SH-SY5Y (cell line): ENCODE measurements at regions not wholly inside any gene's neighbourhood (a gene's known extent, or its start where the extent isn't known, plus 50 kb on each side); places are given as distances from the start of the nearest gene placed in this dataset.

ENCODE experiments used
- GATA2 ChIP-seq: IDR thresholded peaks from 2 replicates; pipeline ENCODE4 v1.6.1; 2011; ENCODE audit warnings: mild to moderate bottlenecking, low read depth, low read length
- GATA3 ChIP-seq: IDR thresholded peaks from 2 replicates; pipeline ENCODE4 v1.6.1; 2011; ENCODE audit warnings: low read depth, mild to moderate bottlenecking, low read length, moderate library complexity

DNA sequence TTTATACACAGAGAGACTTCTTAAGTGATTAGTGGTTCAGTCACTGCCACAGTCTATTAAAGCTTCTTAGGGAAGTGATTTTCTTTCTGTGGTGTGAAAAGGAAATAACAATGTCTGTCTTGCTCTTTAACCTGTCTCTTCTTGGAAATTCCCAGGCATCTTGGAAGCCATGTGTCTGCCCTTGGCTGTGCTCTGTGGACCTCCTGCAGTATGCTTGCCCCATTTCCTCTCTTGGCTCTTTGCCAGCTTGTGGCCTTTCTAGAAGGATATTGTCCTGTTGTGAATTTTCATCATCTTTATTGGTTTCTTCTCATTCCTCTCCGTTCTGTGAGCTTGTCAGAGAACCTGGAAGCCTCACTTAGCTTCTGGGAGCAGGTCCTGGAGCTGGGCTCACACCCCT is 338.4 kb upstream of the C2CD4B start:
- no peak for TF ChIP-seq GATA3
- TF ChIP-seq GATA2 = no peak

GRCh38 chr15:62505762-62506161 is 340.7 kb upstream of the C2CD4B start:
- TF ChIP-seq GATA3 (no peak), GATA2 (no peak)

DNA sequence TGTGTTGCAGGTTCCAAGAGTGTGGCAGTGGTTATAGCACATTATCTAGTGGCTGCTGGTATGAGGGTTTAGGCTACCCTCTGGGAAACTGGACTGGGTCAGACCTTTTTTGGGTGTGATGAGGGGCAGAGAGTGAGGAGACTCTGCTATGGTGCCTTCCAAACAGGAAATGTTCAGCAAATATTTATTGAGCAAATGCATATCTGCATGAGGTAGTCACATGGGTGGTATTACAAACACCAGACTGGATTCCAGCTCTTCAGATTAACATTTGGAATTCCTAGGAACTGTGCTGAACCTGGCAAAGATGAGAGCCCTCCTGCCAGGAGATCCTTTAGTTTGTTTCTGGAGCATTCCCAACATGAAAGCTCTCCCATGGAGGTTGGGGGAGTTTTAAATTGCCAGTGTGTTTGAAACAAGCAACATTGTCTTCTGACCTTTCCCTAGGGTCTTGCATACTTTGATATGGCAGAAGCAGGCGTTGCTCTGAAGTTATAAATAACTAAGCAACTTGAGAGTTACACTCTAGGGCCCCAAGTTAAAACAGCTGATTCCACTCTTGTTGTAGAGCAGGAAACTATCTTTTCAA is 341.2 kb upstream of the C2CD4B start:
- TF ChIP-seq GATA2 = no peak
- no peak for TF ChIP-seq GATA3

DNA sequence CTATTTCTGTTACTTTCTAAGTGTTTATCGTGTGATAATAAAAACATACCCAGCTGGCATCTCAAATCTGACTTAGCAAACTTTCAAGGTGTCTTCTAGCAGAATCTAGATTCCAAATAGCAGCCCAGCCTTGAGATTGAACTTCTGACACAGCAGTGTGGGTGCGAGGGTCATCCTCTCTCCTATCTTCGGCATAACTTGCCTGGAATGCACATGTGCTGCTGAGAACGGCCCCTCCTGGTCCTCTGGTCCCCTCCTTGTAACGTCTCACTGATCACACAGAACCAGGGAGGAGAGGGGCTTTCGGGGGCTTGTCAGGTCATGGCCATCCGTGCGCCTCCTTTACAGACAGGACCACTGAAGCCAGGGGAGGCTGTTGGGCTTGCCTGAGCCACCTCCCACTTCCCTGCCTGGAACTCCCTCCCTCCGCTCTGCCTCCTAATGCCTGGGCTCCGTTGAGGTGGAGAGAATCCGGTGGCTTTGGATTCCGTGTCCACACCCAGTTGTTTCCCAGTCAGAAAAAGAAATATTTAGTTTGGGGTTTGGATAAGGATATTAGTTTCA is 344.4 kb upstream of the C2CD4B start:
- no peak for TF ChIP-seq GATA2
- no peak for TF ChIP-seq GATA3

- TF ChIP-seq GATA3 = no peak
- TF ChIP-seq GATA2 = no peak
Observed at GRCh38 chr15:62510791-62511190, 345.7 kb upstream of the C2CD4B start.

- TF ChIP-seq GATA3 (no peak), GATA2 (no peak)
Observed at GRCh38 chr15:62512904-62513303, 347.8 kb upstream of the C2CD4B start.

- TF ChIP-seq GATA3 = no peak
- no peak for TF ChIP-seq GATA2
Observed at GRCh38 chr15:62513893-62514292, 348.8 kb upstream of the C2CD4B start.

DNA sequence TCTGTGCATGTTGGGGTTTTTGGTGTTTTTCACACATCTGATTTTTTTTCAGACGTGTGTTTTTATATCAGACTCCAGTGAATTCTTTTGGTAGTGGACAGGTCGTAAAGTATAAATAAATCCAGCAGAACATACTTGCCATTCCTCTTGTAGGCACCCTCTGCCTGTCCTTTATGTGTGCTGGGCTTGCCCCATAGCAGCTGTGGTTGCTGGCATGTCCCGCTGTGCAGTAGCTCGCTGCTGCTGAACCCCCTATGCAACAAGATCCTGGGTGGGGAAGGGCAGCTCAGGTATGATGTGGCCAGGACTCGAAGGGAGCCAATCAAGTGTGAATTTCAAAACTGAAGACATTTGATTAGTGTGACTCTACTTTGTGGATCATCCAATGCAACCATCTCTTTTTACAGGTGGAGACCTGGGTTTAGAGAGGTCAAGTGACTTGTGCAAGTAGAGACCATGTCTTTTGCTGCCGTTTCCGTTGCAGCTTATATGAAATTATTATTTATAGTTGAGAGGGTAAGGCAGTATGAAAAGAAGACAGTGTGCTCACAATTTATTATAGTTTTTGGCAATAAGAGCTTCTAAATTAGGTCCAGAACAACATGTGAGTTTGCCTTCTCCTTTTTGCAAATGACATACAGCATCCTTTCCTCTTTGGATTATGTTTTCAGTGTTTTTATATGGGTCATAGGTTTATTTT is 350.8 kb upstream of the C2CD4B start:
- TF ChIP-seq GATA3 = no peak
- TF ChIP-seq GATA2 = no peak

GRCh38 chr15:62517541-62517940 is 352.5 kb upstream of the C2CD4B start:
- TF ChIP-seq GATA2 (no peak), GATA3 (no peak)

- TF ChIP-seq GATA2 = no peak
- no peak for TF ChIP-seq GATA3
Observed at GRCh38 chr15:62519900-62520299, 354.8 kb upstream of the C2CD4B start.

DNA sequence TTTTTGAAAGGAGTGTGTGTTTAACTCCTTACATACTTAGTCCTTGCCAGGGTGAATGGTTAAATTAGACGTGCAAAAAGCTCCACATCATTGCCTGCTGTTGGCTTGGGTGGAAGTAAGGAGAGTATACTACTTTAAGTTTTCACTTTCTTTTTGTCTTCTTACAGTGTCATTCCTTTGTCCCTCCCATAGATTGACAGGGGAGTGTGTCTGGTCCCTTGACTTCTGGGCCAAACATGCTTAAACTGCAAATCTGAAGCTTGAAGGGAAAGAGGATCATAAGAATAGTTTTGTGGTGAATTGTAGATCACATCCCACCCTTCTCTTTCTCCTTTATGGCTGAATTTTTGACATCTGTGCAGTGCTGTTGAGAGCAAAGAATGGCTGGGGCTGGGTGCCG is 355.8 kb upstream of the C2CD4B start:
- TF ChIP-seq GATA2 = no peak
- TF ChIP-seq GATA3 = no peak

GRCh38 chr15:62521396-62521795 is 356.3 kb upstream of the C2CD4B start:
- no peak for TF ChIP-seq GATA3
- no peak for TF ChIP-seq GATA2

DNA sequence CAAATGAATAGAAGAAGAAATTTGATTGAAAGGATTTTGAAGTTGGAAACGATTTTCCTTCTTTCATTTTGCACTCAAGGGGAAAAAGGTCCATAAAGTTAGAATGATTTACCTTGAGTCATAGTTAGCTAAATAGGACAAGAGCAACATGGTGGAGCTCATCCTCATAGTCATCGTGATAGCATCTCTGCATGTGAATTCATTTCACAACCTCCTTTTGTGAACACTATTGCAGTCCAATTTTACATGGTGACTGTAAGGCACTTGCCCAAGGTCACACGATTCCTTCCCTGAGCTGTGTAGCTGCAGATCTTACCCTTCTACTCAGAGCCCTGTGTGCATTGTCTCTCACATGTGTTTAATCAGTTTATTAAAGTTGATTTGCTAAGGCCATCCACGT is 359.8 kb upstream of the C2CD4B start:
- TF ChIP-seq GATA2 (no peak), GATA3 (no peak)

DNA sequence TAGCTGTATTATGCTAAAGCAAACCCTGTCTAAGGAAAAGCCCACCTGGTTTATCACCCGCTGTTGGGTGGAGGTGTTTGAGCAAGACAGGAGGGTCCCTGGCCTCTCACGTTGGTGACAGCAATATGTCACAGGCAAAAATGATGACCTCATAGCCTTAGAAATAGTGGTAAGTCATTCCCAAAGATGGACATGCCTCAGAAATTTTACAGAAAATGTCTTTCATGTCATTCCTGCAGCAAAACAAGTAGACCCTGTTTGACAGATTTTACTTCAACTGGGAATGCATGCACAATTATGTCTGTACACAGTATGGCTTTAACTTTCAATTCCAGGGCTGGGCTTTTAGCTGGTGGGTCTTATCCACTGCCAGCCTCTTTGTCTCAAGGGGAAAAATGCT is 362.3 kb upstream of the C2CD4B start:
- no peak for TF ChIP-seq GATA2
- no peak for TF ChIP-seq GATA3

DNA sequence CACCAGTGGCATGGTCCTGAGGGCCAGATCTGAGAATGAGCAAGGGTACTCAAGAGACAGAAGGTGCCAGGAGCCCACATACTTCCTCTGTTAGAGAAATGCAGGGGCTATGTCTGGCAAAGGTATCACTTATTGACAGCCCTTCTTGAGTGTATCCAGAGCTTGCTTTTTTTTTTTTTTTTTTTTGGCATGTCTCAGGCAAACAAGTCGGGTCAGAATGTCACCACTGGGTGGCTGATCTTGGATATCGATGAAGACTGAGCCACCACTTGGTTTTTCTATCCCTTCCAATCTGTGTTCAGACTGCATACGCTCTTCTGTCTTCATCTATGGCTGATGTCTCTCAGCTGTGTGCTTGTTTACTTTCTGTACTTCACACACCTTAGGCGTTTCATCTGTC is 363.4 kb upstream of the C2CD4B start:
- TF ChIP-seq GATA2 = no peak
- no peak for TF ChIP-seq GATA3
